ENCODE measurements at regions not wholly inside any gene's neighbourhood (a gene's known extent, or its start where the extent isn't known, plus 50 kb on each side); places are given as distances from the start of the nearest gene placed in this dataset.
"Not testable (repeated sequence)": the region's sequence is repeated elsewhere in the genome, so short reads cannot be mapped to it uniquely, and the experiment has no call there.

DNA sequence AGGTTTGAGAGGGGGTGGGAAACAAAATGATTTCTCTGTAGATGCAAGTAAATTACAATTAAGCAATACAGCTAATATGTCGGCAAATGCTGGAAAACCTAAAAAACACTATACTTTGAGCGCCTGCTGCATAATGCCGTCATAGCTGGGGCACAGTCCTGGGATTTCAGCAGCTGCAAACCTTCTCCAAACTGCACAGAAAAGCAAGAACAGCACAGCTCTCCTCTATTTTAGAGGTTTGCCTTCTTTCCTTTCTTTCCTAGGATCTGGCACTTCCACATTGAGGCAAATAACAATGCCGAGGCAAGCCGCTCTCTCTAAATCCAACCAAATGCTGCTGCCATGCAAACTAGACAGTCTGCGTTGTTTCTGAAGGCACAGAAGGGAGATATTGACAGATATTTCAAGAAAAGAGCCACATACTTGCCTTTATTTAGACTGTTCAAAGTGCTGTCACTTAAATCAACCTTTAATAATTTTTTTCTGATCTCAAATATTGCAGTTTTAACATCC is 287.1 kb upstream of the G2E3 start:
- no peaks in the 10 kb centered on the region for H3K36me3 Mint-ChIP-seq
- H3K4me1 Mint-ChIP-seq, result peaks cover 0 to 4% (median 0%) of the 10 kb centered on the region in 4 donors
- no peaks in the 10 kb centered on the region for H3K36me3 ChIP-seq (ENCODE audit: control insufficient read depth, insufficient read depth, low read length)
- no peak overlapping the region for H3K27ac ChIP-seq (ENCODE audit: insufficient read depth, low read length, poor library complexity, severe bottlenecking)
- no peak overlapping the region for H3K4me3 Mint-ChIP-seq
- H3K4me3 ChIP-seq (ENCODE audit: low read depth, low read length), result no peak overlapping the region
- H3K27ac Mint-ChIP-seq, result no peak overlapping the region
- DNase-seq (no peak), ATAC-seq (ENCODE audit: low read depth in 2 of 2) (no peak)
- H3K27me3 Mint-ChIP-seq, result peaks cover 4% of the 10 kb centered on the region
- peaks cover 0 to 8% (median 0%) of the 10 kb centered on the region in 7 donors for H3K9me3 Mint-ChIP-seq
- H3K27me3 ChIP-seq (ENCODE audit: control insufficient read depth, insufficient read depth, low read length), result no peaks in the 10 kb centered on the region
- no peaks in the 10 kb centered on the region for H3K4me1 ChIP-seq (ENCODE audit: control insufficient read depth, insufficient read depth, low read length, poor library complexity, severe bottlenecking)
- H3K9me3 ChIP-seq (ENCODE audit: control insufficient read depth in 2 of 2, low read length in 2 of 2), result no peaks in the 10 kb centered on the region

DNA sequence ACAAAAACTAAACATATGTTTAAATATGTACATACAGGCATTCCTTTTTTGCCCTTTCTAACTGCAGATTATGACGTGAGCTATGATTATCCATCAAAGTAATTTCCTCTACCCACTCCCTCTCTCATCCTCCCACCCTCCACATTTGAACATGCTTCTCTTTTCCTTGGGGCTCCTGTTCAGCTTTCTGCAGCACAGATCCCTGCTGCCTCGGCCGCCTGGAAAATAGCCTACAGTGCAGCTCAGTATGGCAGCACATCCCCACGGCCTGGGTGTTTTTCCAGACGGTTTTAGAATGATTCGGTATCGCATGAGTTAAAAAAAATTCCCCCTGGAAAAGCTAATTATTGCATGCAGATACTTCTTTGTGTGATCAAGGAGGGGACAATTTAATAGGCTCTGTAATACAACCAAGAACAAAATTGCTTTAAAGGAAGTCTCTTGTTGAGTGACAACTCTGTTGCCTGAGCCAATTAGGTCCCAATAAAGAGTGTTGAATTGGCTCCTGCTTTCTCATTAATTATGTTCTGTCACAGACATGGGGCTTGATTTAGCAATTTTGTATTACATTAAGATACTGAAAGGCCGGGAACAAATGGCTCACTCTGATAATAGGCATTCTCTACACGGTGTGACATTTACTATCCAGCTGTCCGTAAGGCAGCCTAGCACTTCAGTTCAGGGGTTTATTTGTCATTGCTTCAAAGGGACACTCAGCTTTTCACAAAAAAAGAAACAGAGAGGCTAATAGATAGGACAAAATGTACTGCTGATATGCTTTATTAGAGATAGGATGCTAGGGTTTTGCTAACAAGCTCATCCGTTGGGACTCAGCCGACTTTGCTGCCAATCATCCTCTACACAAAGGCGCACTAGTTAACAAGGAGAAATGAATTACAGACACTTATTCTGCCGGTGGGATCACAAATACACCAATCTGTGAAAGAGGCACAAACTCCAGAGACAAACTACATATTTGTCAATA is 285.8 kb upstream of the G2E3 start:
- Histone ChIP-seq H3K27ac (ENCODE audit: insufficient read depth, low read length, poor library complexity, severe bottlenecking) (no peak overlapping the region), H3K36me3 (ENCODE audit: control insufficient read depth, insufficient read depth, low read length) (no peaks in the 10 kb centered on the region), H3K27me3 (ENCODE audit: control insufficient read depth, insufficient read depth, low read length) (no peaks in the 10 kb centered on the region), H3K4me3 (ENCODE audit: low read depth, low read length) (no peak overlapping the region), H3K9me3 (ENCODE audit: control insufficient read depth in 2 of 2, low read length in 2 of 2) (no peaks in the 10 kb centered on the region), H3K4me1 (ENCODE audit: control insufficient read depth, insufficient read depth, low read length, poor library complexity, severe bottlenecking) (no peaks in the 10 kb centered on the region)
- no peak overlapping the region for H3K27ac Mint-ChIP-seq
- ATAC-seq (ENCODE audit: low read depth in 2 of 2) (no peak), DNase-seq (no peak)
- no peaks in the 10 kb centered on the region for H3K36me3 Mint-ChIP-seq
- H3K27me3 Mint-ChIP-seq, result peaks cover 4% of the 10 kb centered on the region
- peaks cover 0 to 4% (median 0%) of the 10 kb centered on the region in 4 donors for H3K4me1 Mint-ChIP-seq
- H3K9me3 Mint-ChIP-seq, result peaks cover 0 to 7% (median under 1%) of the 10 kb centered on the region in 7 donors
- no peak overlapping the region for H3K4me3 Mint-ChIP-seq

DNA sequence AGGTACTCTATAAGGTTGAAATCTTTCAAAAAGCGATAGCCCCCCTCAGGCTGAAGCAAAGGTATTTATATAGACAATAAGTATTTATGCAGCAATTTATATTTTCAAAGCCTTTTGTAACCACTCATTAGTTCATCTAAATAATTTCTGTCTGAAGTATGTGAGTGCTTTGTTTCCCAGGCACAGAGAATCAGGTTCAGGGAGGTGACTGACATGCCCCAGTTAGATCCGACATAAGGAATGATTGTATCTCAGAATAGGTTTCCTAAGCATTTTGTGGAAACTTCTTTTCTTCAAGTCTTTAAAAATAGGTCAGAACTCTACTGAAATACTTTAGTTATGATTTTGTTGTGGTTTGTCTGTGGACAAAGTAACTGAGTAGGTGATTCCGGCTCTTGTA is 283.4 kb upstream of the G2E3 start:
- no peak for DNase-seq
- Mint-ChIP-seq H3K4me3 (no peak overlapping the region), H3K36me3 (no peaks in the 10 kb centered on the region), H3K27ac (no peak overlapping the region), H3K4me1 (no peaks in the 10 kb centered on the region), H3K27me3 (peaks cover 4% of the 10 kb centered on the region), H3K9me3 (peaks cover 0 to 8% (median 5%) of the 10 kb centered on the region in 7 donors)
- H3K4me1 ChIP-seq (ENCODE audit: control insufficient read depth, insufficient read depth, low read length, poor library complexity, severe bottlenecking), result no peaks in the 10 kb centered on the region
- no peaks in the 10 kb centered on the region for H3K9me3 ChIP-seq (ENCODE audit: control insufficient read depth in 2 of 2, low read length in 2 of 2)
- no peaks in the 10 kb centered on the region for H3K36me3 ChIP-seq (ENCODE audit: control insufficient read depth, insufficient read depth, low read length)
- no peak overlapping the region for H3K4me3 ChIP-seq (ENCODE audit: low read depth, low read length)
- H3K27me3 ChIP-seq (ENCODE audit: control insufficient read depth, insufficient read depth, low read length), result no peaks in the 10 kb centered on the region
- H3K27ac ChIP-seq (ENCODE audit: insufficient read depth, low read length, poor library complexity, severe bottlenecking), result no peak overlapping the region
- ATAC-seq (ENCODE audit: low read depth in 2 of 2), result no peak

DNA sequence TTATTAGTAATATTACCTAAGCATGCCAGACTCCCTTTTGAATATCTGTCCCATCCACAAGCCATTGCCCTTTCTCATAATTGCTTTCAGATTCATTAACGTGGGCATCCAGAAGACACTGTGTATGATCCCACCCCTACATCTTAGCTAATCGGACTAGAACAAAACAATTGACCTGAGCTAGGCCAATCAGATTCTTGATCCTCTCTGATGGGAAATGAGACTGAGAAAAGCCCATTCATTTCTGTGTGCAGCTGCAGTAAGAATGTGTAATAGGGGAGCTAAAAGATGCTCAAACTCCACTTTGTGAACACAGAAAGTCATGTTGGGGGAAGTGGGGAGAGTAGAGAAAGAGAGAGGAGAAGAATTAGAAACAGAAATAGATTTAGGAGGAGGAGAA is 281.7 kb upstream of the G2E3 start:
- Mint-ChIP-seq H3K36me3 (no peaks in the 10 kb centered on the region), H3K27me3 (no peaks in the 10 kb centered on the region), H3K27ac (no peak overlapping the region), H3K4me1 (no peaks in the 10 kb centered on the region), H3K9me3 (peaks cover 0 to 8% (median 5%) of the 10 kb centered on the region in 7 donors), H3K4me3 (no peak overlapping the region)
- H3K4me1 ChIP-seq (ENCODE audit: control insufficient read depth, insufficient read depth, low read length, poor library complexity, severe bottlenecking), result no peaks in the 10 kb centered on the region
- no peaks in the 10 kb centered on the region for H3K9me3 ChIP-seq (ENCODE audit: control insufficient read depth in 2 of 2, low read length in 2 of 2)
- H3K36me3 ChIP-seq (ENCODE audit: control insufficient read depth, insufficient read depth, low read length), result no peaks in the 10 kb centered on the region
- DNase-seq, result no peak
- no peak overlapping the region for H3K27ac ChIP-seq (ENCODE audit: insufficient read depth, low read length, poor library complexity, severe bottlenecking)
- no peak overlapping the region for H3K4me3 ChIP-seq (ENCODE audit: low read depth, low read length)
- H3K27me3 ChIP-seq (ENCODE audit: control insufficient read depth, insufficient read depth, low read length), result no peaks in the 10 kb centered on the region
- ATAC-seq (ENCODE audit: low read depth in 2 of 2), result no peak

DNA sequence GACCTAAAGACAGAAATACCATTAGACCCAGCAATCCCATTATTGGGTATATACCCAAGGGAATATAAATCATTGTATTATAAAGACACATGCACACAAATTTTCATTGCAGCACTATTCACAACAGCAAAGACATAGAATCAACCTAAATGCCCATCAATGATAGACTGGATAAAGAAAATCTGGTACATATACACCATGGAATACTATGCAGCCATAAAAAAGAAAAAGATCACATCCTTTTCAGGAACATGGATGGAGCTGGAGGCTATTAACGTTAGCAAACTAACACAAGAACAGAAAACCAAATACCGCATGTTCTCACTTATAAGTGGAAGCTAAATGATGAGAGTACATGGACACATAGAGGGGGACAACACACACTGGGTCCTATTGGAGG is 280.1 kb upstream of the G2E3 start:
- not testable (repeated sequence) for DNase-seq; H3K4me1 ChIP-seq (ENCODE audit: control insufficient read depth, insufficient read depth, low read length, poor library complexity, severe bottlenecking); H3K27ac Mint-ChIP-seq; H3K4me3 ChIP-seq (ENCODE audit: low read depth, low read length); H3K9me3 ChIP-seq (ENCODE audit: control insufficient read depth in 2 of 2, low read length in 2 of 2); H3K36me3 Mint-ChIP-seq; ATAC-seq (ENCODE audit: low read depth in 2 of 2); H3K9me3 Mint-ChIP-seq; H3K4me3 Mint-ChIP-seq; H3K4me1 Mint-ChIP-seq; H3K27me3 Mint-ChIP-seq; H3K36me3 ChIP-seq (ENCODE audit: control insufficient read depth, insufficient read depth, low read length); H3K27ac ChIP-seq (ENCODE audit: insufficient read depth, low read length, poor library complexity, severe bottlenecking); H3K27me3 ChIP-seq (ENCODE audit: control insufficient read depth, insufficient read depth, low read length)

DNA sequence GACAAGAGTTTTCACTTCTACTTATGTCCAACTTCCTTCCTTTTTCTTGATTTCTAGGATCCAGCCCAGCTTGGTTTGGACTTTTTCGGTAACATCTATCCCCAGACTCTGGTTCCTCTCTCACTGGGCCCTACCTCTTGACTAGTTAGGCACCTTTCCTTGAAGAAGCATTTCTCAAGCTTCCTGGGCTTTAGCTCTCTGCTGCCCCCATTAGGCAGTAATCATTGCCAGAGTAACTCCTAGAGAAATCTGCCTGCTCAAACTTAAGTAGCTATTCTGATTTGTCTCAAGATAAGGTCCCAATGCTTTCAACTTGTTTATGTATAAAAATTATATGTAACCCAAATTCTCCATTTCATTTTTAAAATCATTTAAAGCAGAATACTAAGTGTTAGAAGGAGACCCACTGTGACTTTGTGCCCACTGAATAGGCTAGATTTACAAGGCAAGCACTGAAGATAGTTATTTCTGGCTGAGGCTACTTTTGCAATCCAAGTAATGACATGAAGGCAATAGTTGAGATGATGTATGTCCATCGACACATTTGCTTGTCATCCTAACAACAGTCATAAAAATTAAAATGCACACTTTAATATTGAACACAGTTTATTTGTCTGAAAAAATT is 275.0 kb upstream of the G2E3 start:
- Histone ChIP-seq H3K9me3 (ENCODE audit: control insufficient read depth in 2 of 2, low read length in 2 of 2) (no peaks in the 10 kb centered on the region), H3K4me1 (ENCODE audit: control insufficient read depth, insufficient read depth, low read length, poor library complexity, severe bottlenecking) (no peaks in the 10 kb centered on the region), H3K27ac (ENCODE audit: insufficient read depth, low read length, poor library complexity, severe bottlenecking) (no peak overlapping the region), H3K4me3 (ENCODE audit: low read depth, low read length) (no peak overlapping the region), H3K27me3 (ENCODE audit: control insufficient read depth, insufficient read depth, low read length) (no peaks in the 10 kb centered on the region), H3K36me3 (ENCODE audit: control insufficient read depth, insufficient read depth, low read length) (no peaks in the 10 kb centered on the region)
- Mint-ChIP-seq H3K36me3 (no peaks in the 10 kb centered on the region), H3K27me3 (no peaks in the 10 kb centered on the region), H3K4me3 (no peak overlapping the region), H3K27ac (no peak overlapping the region), H3K9me3 (no peaks in the 10 kb centered on the region), H3K4me1 (no peaks in the 10 kb centered on the region)
- ATAC-seq (ENCODE audit: low read depth in 2 of 2) (no peak), DNase-seq (peak in 1 of 3 donors; percentile 20)

DNA sequence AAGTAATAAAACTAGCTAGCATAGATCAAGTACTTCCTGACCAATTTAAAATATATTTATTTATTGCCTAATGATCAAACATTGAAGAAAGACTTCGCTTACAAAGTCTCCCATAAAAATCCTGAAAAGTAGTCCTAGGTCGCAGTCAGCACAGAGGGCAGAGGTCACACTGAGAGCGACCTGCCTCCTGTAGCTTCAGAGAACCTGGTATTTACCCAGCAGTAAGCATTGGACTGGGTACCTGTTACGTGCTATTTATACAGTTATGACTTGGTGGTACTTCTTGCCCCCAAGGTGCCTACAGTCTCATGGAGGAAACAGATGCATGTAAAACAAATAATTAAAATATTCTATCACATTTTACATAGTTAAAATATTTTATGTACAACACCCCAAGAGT is 274.1 kb upstream of the G2E3 start:
- Mint-ChIP-seq H3K27me3 (no peaks in the 10 kb centered on the region), H3K4me1 (no peaks in the 10 kb centered on the region), H3K9me3 (peaks cover 0 to 2% (median 0%) of the 10 kb centered on the region in 7 donors), H3K27ac (no peak overlapping the region), H3K4me3 (no peak overlapping the region), H3K36me3 (no peaks in the 10 kb centered on the region)
- Histone ChIP-seq H3K4me1 (ENCODE audit: control insufficient read depth, insufficient read depth, low read length, poor library complexity, severe bottlenecking) (no peaks in the 10 kb centered on the region), H3K27ac (ENCODE audit: insufficient read depth, low read length, poor library complexity, severe bottlenecking) (no peak overlapping the region), H3K9me3 (ENCODE audit: control insufficient read depth in 2 of 2, low read length in 2 of 2) (no peaks in the 10 kb centered on the region), H3K36me3 (ENCODE audit: control insufficient read depth, insufficient read depth, low read length) (no peaks in the 10 kb centered on the region), H3K27me3 (ENCODE audit: control insufficient read depth, insufficient read depth, low read length) (no peaks in the 10 kb centered on the region), H3K4me3 (ENCODE audit: low read depth, low read length) (no peak overlapping the region)
- DNase-seq (no peak), ATAC-seq (ENCODE audit: low read depth in 2 of 2) (no peak)
